ENCODE measurements at regions not wholly inside any gene's neighbourhood (a gene's known extent, or its start where the extent isn't known, plus 50 kb on each side); places are given as distances from the start of the nearest gene placed in this dataset.

- Histone ChIP-seq H3K4me2 (replicated peaks; ENCODE audit: extremely low read depth, low read length, poor library complexity, severe bottlenecking) (no peak overlapping the region), H3K4me3 (replicated peaks in 1 of 3; ENCODE audit: low read depth in 2 of 3, low read length in 3 of 3) (no peak overlapping the region), H3K4me1 (ENCODE audit: control insufficient read depth in 1 of 2, insufficient read depth in 2 of 2, low read length in 2 of 2) (peaks cover 3 to 7% of the 10 kb centered on the region in 2 donors), H2AFZ (ENCODE audit: insufficient read depth, low read depth, low read length, poor library complexity, severe bottlenecking) (no peak overlapping the region), H3K9ac (ENCODE audit: insufficient read depth, low read length, poor library complexity, severe bottlenecking) (no peak overlapping the region), H3K79me2 (ENCODE audit: insufficient read depth, low read length) (no peaks in the 10 kb centered on the region), H4K20me1 (ENCODE audit: insufficient read depth, low read length) (no peaks in the 10 kb centered on the region), H3K36me3 (replicated peaks in 1 of 2; ENCODE audit: control insufficient read depth in 1 of 2, insufficient read depth in 2 of 2, low read length in 2 of 2) (no peaks in the 10 kb centered on the region), H3K27me3 (ENCODE audit: control insufficient read depth in 2 of 2, insufficient read depth in 2 of 2, low read length in 2 of 2) (peaks cover 2% of the 10 kb centered on the region in 2 donors), H3K27ac (ENCODE audit: low read depth in 1 of 2, low read length in 2 of 2) (no peak overlapping the region), H3K9me3 (replicated peaks in 1 of 2; ENCODE audit: control insufficient read depth in 1 of 2, insufficient read depth in 1 of 2, low read length in 2 of 2) (no peaks in the 10 kb centered on the region)
- H3K9me3 Mint-ChIP-seq: peaks cover 0 to 2% (median 0%) of the 10 kb centered on the region in 7 donors
- no peaks in the 10 kb centered on the region for H3K36me3 Mint-ChIP-seq
- H3K27me3 Mint-ChIP-seq (ENCODE audit: low read depth in 3 of 3): peaks cover 2 to 12% (median 6%) of the 10 kb centered on the region in 3 donors
- H3K4me1 Mint-ChIP-seq: peaks cover 12% of the 10 kb centered on the region
- H3K4me3 Mint-ChIP-seq: no peak overlapping the region
- no peak for TF ChIP-seq CTCF (IDR thresholded peaks at IDR 0.05)
- intact Hi-C loops (cut with micrococcal nuclease): no loop called here
- DNase-seq: peak in 2 of 3 donors; percentile 2 to 49
- H3K27ac Mint-ChIP-seq: no peak overlapping the region
Observed at GRCh38 chr2:7502336-7502735, 585.1 kb downstream of the RNF144A start.

- Histone ChIP-seq H3K4me1 (ENCODE audit: control insufficient read depth in 1 of 2, insufficient read depth in 2 of 2, low read length in 2 of 2) (no peaks in the 10 kb centered on the region), H3K9ac (ENCODE audit: insufficient read depth, low read length, poor library complexity, severe bottlenecking) (no peak overlapping the region), H3K4me3 (replicated peaks in 1 of 3; ENCODE audit: low read depth in 2 of 3, low read length in 3 of 3) (no peak overlapping the region), H3K9me3 (replicated peaks in 1 of 2; ENCODE audit: control insufficient read depth in 1 of 2, insufficient read depth in 1 of 2, low read length in 2 of 2) (no peaks in the 10 kb centered on the region), H2AFZ (ENCODE audit: insufficient read depth, low read depth, low read length, poor library complexity, severe bottlenecking) (no peak overlapping the region), H3K36me3 (replicated peaks in 1 of 2; ENCODE audit: control insufficient read depth in 1 of 2, insufficient read depth in 2 of 2, low read length in 2 of 2) (no peaks in the 10 kb centered on the region), H4K20me1 (ENCODE audit: insufficient read depth, low read length) (no peaks in the 10 kb centered on the region), H3K27me3 (ENCODE audit: control insufficient read depth in 2 of 2, insufficient read depth in 2 of 2, low read length in 2 of 2) (peaks cover 0 to 2% of the 10 kb centered on the region in 2 donors), H3K4me2 (replicated peaks; ENCODE audit: extremely low read depth, low read length, poor library complexity, severe bottlenecking) (no peak overlapping the region), H3K79me2 (ENCODE audit: insufficient read depth, low read length) (no peaks in the 10 kb centered on the region), H3K27ac (ENCODE audit: low read depth in 1 of 2, low read length in 2 of 2) (no peak overlapping the region)
- Mint-ChIP-seq H3K36me3 (no peaks in the 10 kb centered on the region), H3K27me3 (ENCODE audit: low read depth in 3 of 3) (peaks cover under 1 to 5% (median 2%) of the 10 kb centered on the region in 3 donors), H3K9me3 (peaks cover 0 to 5% (median 0%) of the 10 kb centered on the region in 7 donors), H3K4me1 (no peaks in the 10 kb centered on the region), H3K4me3 (no peak overlapping the region), H3K27ac (no peak overlapping the region)
- no CpG with 5 or more reads among the region's 4 CpGs for WGBS (ENCODE audit: insufficient coverage)
- intact Hi-C loops (cut with micrococcal nuclease): no loop called here
- no peak for DNase-seq
- no peak for TF ChIP-seq CTCF (IDR thresholded peaks at IDR 0.05)
Observed at GRCh38 chr2:7508296-7508943, 591.2 kb downstream of the RNF144A start.

Measured in CD14-positive monocyte (primary cell).